HG03025 (cell line): ENCODE measurements at regions not wholly inside any gene's neighbourhood (a gene's known extent, or its start where the extent isn't known, plus 50 kb on each side); places are given as distances from the start of the nearest gene placed in this dataset.
"Not testable (repeated sequence)": the region's sequence is repeated elsewhere in the genome, so short reads cannot be mapped to it uniquely, and the experiment has no call there.

ENCODE experiments used
- ATAC-seq: cut with Tn5 transposase; IDR thresholded peaks from one replicate; pipeline ENCODE4 v1.9.1; 2021; ENCODE audit warnings: mild to moderate bottlenecking, moderate library complexity; ENCODE audit not compliant: unreplicated experiment, low FRiP score

DNA sequence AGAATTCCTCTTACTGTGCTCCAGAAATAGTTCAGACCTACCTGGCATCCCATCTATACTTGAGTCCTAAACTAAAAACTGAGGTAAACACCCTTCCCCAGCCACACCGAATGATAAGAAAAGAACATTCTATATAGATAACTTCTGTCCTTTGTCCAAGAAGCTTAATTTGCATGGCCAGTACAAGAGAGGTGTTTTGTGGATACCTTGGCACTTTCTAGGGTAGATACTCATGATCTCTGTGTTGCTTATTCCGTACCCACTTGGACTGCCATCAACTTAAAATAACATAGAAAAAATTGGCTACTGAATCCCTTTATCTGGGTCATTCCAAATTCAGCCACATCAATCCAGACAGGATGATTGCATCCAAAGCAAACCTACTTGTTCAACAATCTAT is 1050.4 kb downstream of the STIM2 start:
- no peak for ATAC-seq

DNA sequence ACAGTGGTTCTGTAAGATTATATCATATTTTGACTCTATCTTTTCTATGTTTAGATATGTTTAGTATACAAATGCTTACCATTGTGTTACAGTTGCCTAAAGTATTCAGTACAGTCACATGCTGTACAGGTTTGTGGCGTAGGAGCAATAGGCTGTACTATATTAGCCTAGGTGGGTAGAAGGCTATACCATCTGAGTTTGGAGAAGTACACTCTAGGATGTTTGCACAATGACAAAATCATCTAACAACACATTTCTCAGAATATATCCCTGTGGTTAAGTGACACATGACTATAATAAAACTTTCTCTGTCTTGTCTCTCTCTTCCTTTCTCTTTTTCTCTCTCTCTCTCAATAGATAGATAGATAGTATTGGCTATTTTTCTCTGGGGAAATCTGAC is 1053.1 kb downstream of the STIM2 start:
- no peak for ATAC-seq

GRCh38 chr4:27915822-27916221 is 1055.2 kb downstream of the STIM2 start:
- ATAC-seq: no peak

DNA sequence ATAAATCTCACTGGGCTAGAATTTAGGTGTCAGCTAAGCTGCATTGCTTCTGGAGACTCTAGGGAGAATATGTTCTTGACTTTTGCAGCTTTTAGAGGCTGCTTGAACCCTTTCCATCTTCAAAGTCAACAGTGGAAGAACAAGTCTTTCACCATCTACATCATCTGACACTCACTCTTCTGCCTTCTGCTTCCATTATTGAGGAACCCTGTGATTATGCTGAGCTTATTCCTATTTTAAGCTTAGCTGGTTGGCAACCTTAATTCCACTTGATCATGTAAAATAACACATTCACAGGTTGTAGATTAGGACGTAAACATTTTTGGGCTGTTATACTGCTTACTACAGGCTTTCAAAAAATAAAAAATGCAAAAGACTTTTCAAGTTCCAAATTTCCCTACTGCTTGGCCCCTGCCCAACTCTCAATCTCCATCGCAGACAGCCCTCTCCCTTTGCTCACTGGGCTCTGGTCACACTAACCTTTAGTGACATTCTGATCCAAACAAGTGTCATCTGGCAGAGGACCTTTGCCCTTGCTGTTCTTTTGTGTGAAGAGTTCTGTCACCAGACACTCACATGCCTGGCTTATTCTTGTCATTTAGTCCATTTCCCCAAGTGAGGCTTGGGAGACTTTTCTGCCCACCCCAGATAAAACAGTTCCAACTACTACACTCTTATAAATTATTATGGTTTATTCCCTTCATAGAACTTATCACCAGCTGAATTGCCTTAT is 1056.0 kb downstream of the STIM2 start:
- no peak for ATAC-seq

GRCh38 chr4:27917381-27917780 is 1056.7 kb downstream of the STIM2 start:
- no peak for ATAC-seq

- ATAC-seq: no peak
These were observed 1060.6 kb downstream of the STIM2 start for GRCh38 chr4:27921231-27921630.

- no peak for ATAC-seq
These were observed 1068.3 kb downstream of the STIM2 start for GRCh38 chr4:27928761-27929540.

DNA sequence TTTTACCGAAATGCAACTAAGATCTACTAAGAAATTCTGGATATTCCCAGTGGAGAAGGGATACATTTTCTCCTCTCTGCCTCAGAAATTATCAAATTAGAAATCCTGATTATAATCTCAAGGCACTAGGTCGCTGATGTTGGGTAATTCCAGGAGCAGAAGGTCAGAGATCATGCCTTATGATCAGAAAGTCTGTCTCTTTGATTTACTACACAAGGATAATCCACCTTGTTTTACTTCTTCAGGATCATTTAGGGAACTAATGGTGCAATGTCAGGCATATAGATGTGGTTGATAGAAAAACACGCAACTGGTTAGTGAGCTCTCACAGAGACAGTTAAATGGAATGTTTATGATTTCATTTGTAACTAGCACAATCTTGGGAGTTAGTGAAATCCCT is 1069.7 kb downstream of the STIM2 start:
- no peak for ATAC-seq

GRCh38 chr4:27930976-27931375 is 1070.3 kb downstream of the STIM2 start:
- ATAC-seq: no peak

- ATAC-seq: no peak
These were observed 1070.9 kb downstream of the STIM2 start for GRCh38 chr4:27931584-27931983.

DNA sequence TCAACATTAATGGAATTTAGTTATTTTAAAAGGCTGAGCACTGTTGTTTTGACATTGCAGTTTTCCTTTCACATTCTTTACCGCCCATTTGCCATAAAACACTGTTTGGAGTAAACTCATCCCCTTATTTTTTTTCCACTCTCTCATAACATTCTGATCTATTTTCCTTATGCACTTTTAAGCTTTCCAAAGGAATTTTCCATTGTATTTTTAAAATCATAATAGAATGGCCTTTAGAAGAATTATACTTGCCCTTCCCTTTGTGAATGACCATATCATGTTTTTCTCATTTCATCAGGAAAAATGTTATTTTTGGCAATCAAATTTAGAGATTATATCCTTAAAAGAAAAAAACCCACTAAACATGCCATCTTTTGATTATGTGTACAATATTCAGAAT is 1074.2 kb downstream of the STIM2 start:
- ATAC-seq: no peak

- no peak for ATAC-seq
These were observed 1086.2 kb downstream of the STIM2 start for GRCh38 chr4:27946799-27947198.

GRCh38 chr4:27947302-27947701 is 1086.7 kb downstream of the STIM2 start:
- ATAC-seq: no peak

DNA sequence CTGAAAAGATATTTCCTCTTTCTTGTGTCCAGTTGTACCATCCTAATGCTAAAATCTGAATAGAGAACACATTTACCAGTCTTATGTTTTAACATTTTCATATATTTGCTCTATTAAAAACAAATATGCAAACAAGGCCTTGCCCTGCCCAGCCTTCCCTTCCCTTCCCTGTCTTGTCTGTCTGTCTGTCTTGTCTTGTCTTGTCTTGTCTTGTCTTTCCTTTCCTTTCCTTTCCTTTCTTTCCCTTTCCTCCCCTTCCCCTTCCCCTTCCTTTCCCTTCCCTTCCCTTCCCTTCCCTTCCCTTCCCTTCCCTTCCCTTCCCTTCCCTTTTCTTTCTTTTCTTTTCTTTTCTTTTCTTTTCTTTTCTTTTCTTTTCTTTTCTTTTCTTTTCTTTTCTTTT is 1103.5 kb downstream of the STIM2 start:
- ATAC-seq: no peak

GRCh38 chr4:27966664-27967063 is 1106.0 kb downstream of the STIM2 start:
- ATAC-seq: no peak

GRCh38 chr4:27973056-27973455 is 1112.4 kb downstream of the STIM2 start:
- ATAC-seq: no peak

DNA sequence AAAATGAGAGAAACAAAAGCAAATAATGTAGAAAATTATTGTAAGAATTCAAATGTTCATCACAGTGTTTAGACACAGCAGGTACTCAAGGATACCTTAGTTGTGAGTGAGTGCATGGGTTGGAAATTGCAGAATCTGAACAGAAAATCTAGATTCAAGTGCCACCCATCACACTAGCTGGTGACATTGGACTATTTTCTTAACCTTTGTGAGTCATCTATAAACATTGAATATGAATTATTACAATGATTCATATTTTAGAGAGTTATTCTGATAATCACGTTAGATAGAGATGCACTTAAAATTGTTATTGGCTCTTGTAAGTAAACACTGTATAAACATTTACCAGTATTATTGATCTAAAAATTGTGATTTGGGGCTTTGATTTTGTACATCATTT is 1113.1 kb downstream of the STIM2 start:
- ATAC-seq: no peak

GRCh38 chr4:27974339-27974738 is 1113.7 kb downstream of the STIM2 start:
- no peak for ATAC-seq

- not testable (repeated sequence) for ATAC-seq
These were observed 1114.2 kb downstream of the STIM2 start for GRCh38 chr4:27974881-27975280.

DNA sequence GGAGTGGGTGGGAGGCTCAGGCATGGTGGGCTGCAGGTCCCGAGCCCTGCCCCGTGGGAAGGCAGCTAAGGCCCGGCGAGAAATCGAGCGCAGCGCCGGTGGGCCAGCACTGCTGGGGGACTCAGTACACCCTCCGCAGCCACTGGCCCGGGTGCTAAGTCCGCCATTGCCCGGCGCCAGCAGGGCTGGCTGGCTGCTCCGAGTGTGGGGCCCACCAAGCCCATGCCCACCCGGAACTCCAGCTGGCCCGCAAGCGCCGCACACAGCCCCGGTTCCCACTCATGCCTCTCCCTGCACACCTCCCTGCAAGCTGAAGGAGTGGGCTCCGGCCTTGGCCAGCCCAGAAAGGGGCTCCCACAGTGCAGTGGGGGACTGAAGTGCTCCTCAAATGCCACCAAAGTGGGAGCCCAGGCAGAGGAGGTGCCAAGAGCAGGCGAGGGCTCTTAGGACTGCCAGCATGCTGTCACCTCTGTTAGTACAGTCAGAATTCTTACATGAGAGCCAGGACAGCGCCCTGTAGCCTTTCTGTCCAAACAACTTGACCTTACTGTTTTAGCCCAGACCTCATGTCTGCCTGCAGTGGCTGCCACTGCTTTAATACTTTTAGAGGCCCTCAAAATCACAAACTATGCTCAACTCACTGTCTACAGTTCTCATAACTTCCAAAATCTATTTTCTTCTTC is 1117.9 kb downstream of the STIM2 start:
- not testable (repeated sequence) for ATAC-seq

GRCh38 chr4:27985522-27985921 is 1124.9 kb downstream of the STIM2 start:
- no peak for ATAC-seq
